HepG2 (cell line): ENCODE measurements at regions not wholly inside any gene's neighbourhood (a gene's known extent, or its start where the extent isn't known, plus 50 kb on each side); places are given as distances from the start of the nearest gene placed in this dataset.
A peak's percentile ranks its signal among the peaks of the same experiment; 100 is the strongest.

Experiments used
- ARNTL ChIP-seq: sonication (generic); formaldehyde crosslinking; IDR thresholded peaks from 2 replicates; pipeline ENCODE4 v1.4.0; 2020; ENCODE audit warnings: mild to moderate bottlenecking, missing genetic modification reagents
- CSRNP1 ChIP-seq: sonication (generic); formaldehyde crosslinking; IDR thresholded peaks from 2 replicates; pipeline ENCODE4 v1.8.1; 2023; ENCODE audit warnings: mild to moderate bottlenecking, missing genetic modification reagents
- EEA1 ChIP-seq: sonication (generic); formaldehyde crosslinking; IDR thresholded peaks from 2 replicates; pipeline ENCODE4 v1.5.1; 2020; ENCODE audit warnings: mild to moderate bottlenecking, missing genetic modification reagents, borderline replicate concordance
- MEIS1 ChIP-seq: sonication (generic); formaldehyde crosslinking; IDR thresholded peaks from 2 replicates; pipeline ENCODE4 v1.9.0; 2021; ENCODE audit warnings: mild to moderate bottlenecking, missing genetic modification reagents, moderate library complexity, borderline replicate concordance
- MLXIP ChIP-seq: sonication (generic); formaldehyde crosslinking; IDR thresholded peaks from 2 replicates; pipeline ENCODE4 v1.9.0; 2021; ENCODE audit warnings: missing genetic modification reagents, borderline replicate concordance
- SOX5 ChIP-seq: IDR thresholded peaks from 2 replicates; pipeline ENCODE4 v1.6.1; 2016; ENCODE audit warnings: borderline replicate concordance
- TOPORS ChIP-seq: sonication (generic); formaldehyde crosslinking; IDR thresholded peaks from 2 replicates; pipeline ENCODE4 v1.8.0; 2023; ENCODE audit warnings: mild to moderate bottlenecking, missing genetic modification reagents
- ZBTB10 ChIP-seq: sonication (generic); formaldehyde crosslinking; IDR thresholded peaks from 2 replicates; pipeline ENCODE4 v1.4.0; 2020; ENCODE audit warnings: missing genetic modification reagents, borderline replicate concordance
- ZNF333 ChIP-seq: sonication (generic); formaldehyde crosslinking; IDR thresholded peaks from 2 replicates; pipeline ENCODE4 v1.4.0; 2020; ENCODE audit warnings: mild to moderate bottlenecking, missing genetic modification reagents, borderline replicate concordance
- ZNF547 ChIP-seq: sonication (generic); formaldehyde crosslinking; IDR thresholded peaks from 2 replicates; pipeline ENCODE4 v1.5.1; 2020; ENCODE audit warnings: mild to moderate bottlenecking, missing genetic modification reagents
- ZNF550 ChIP-seq: sonication (generic); formaldehyde crosslinking; IDR thresholded peaks from 2 replicates; pipeline ENCODE4 v1.4.0; 2020; ENCODE audit warnings: mild to moderate bottlenecking, missing genetic modification reagents, borderline replicate concordance
- ZNF569 ChIP-seq: sonication (generic); formaldehyde crosslinking; IDR thresholded peaks from 2 replicates; pipeline ENCODE4 v1.5.0; 2020; ENCODE audit warnings: mild to moderate bottlenecking, missing genetic modification reagents, moderate library complexity, borderline replicate concordance
- ZNF773 ChIP-seq: sonication (generic); formaldehyde crosslinking; IDR thresholded peaks from 2 replicates; pipeline ENCODE4 v1.4.0; 2020; ENCODE audit warnings: missing genetic modification reagents, borderline replicate concordance
- ZSCAN9 ChIP-seq: IDR thresholded peaks from 2 replicates; pipeline ENCODE4 v1.6.1; 2016; ENCODE audit warnings: borderline replicate concordance
- TF ChIP-seq, protein P1 (sequence below): sonication (generic); formaldehyde crosslinking; IDR thresholded peaks from 2 replicates; pipeline ENCODE4 v1.4.0; 2020; ENCODE audit warnings: missing genetic modification reagents, low read depth, mild to moderate bottlenecking, borderline replicate concordance
- TF ChIP-seq, protein P2 (sequence below): sonication (generic); formaldehyde crosslinking; IDR thresholded peaks from 2 replicates; pipeline ENCODE4 v1.4.0; 2020; ENCODE audit warnings: mild to moderate bottlenecking, low read depth, missing genetic modification reagents

DNA sequence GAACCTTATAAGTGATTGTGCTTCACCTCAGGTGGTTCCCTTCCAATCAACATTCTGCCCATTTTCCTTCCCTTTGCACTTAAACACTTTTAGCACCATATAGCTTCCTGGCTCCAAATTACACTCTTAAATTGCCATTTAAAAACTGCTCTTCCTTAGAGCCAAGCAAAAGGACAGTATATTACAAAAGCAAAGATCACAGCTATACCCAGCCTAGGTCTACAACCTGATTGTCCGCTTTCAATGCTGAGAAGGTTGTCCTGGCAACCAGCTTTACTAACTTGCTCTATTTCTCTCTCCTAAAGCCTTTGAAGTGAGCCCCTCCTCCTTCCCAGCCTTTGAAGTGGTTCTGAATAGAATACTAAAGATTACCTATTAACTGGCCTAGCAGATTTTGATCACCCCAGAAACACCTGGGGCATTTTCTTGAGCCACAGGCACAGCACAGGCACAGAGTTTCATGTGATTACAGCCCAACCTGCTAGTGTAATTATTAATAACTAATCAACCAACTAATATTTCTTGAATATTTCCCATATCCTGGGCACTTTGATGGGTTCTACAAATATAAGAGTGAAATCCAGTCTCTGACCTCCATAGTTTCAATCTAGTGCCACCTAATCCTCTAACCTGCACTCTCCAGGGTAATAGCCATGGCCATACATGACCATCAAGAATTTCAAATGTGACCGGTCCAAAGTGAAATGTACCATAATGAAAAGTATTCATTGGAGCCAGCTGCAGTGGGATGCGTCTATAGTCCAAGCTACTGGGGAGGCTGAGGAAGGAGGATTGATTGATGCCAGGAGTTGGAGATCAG, 63.6 kb upstream of the TRIM24 start (continued):
- TF ChIP-seq, protein P1, sequence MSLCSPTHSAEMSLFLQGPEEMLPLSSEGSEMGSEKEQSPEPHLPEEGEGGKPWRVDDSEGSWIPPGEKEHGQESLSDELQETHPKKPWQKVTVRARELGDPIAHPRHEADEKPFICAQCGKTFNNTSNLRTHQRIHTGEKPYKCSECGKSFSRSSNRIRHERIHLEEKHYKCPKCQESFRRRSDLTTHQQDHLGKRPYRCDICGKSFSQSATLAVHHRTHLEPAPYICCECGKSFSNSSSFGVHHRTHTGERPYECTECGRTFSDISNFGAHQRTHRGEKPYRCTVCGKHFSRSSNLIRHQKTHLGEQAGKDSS: no peak
- no peak for TF ChIP-seq ZNF569 (CRISPR knock-in tag)
- no peak for TF ChIP-seq ZNF333 (CRISPR knock-in tag)
- no peak for TF ChIP-seq ZNF773 (CRISPR knock-in tag)
- peak; percentile 93 for TF ChIP-seq SOX5 (CRISPR knock-in tag)
- TF ChIP-seq, protein P2, sequence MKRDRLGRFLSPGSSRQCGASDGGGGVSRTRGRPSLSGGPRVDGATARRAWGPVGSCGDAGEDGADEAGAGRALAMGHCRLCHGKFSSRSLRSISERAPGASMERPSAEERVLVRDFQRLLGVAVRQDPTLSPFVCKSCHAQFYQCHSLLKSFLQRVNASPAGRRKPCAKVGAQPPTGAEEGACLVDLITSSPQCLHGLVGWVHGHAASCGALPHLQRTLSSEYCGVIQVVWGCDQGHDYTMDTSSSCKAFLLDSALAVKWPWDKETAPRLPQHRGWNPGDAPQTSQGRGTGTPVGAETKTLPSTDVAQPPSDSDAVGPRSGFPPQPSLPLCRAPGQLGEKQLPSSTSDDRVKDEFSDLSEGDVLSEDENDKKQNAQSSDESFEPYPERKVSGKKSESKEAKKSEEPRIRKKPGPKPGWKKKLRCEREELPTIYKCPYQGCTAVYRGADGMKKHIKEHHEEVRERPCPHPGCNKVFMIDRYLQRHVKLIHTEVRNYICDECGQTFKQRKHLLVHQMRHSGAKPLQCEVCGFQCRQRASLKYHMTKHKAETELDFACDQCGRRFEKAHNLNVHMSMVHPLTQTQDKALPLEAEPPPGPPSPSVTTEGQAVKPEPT (CRISPR knock-in tag): no peak
- no peak for TF ChIP-seq ZNF550 (CRISPR knock-in tag)
- 0 out of 2 replicates have a peak, but pooled peaks have one; percentile 67 for TF ChIP-seq ZSCAN9 (CRISPR knock-in tag)
- TF ChIP-seq TOPORS: no peak
- TF ChIP-seq CSRNP1: peak; percentile 28; the same call in 1 of the 2 replicates
- TF ChIP-seq ZNF547 (CRISPR knock-in tag): no peak
- TF ChIP-seq MLXIP (CRISPR knock-in tag): no peak
- TF ChIP-seq MEIS1: no peak
- TF ChIP-seq EEA1 (CRISPR knock-in tag): no peak
- TF ChIP-seq ARNTL (CRISPR knock-in tag): no peak
- no peak for TF ChIP-seq ZBTB10 (CRISPR knock-in tag)
